HepG2 (cell line): ENCODE measurements at regions not wholly inside any gene's neighbourhood (a gene's known extent, or its start where the extent isn't known, plus 50 kb on each side); places are given as distances from the start of the nearest gene placed in this dataset.

ENCODE experiments used
- E2F1 ChIP-seq: sonication (generic); formaldehyde crosslinking; IDR thresholded peaks from 2 replicates; pipeline ENCODE4 v1.5.0; 2020; ENCODE audit warnings: missing genetic modification reagents
- EZH2 ChIP-seq: conservative IDR thresholded peaks from 2 replicates; pipeline ENCODE4 v1.6.1; 2012; ENCODE audit warnings: mild to moderate bottlenecking, low read depth, low read length, moderate library complexity
- HCFC1 ChIP-seq: fragments of 150-350 bp; IDR thresholded peaks from 2 replicates; pipeline ENCODE4 v1.6.1; 2014; ENCODE audit warnings: low read depth, low read length
- JUN ChIP-seq: sonication (generic); formaldehyde crosslinking; IDR thresholded peaks from 2 replicates; pipeline ENCODE4 v1.4.0; 2020; ENCODE audit warnings: mild to moderate bottlenecking, missing genetic modification reagents
- KDM4B ChIP-seq: sonication (generic); formaldehyde crosslinking; IDR thresholded peaks from 2 replicates; pipeline ENCODE4 v1.4.0; 2020; ENCODE audit warnings: missing genetic modification reagents
- MYNN ChIP-seq: sonication (generic); formaldehyde crosslinking; IDR thresholded peaks from 2 replicates; pipeline ENCODE4 v1.4.0; 2020; ENCODE audit warnings: mild to moderate bottlenecking, low read depth, missing genetic modification reagents
- NFYB ChIP-seq: sonication (generic); formaldehyde crosslinking; IDR thresholded peaks from 2 replicates; pipeline ENCODE4 v1.4.0; 2020; ENCODE audit warnings: missing genetic modification reagents
- TBL1XR1 ChIP-seq: fragments of 150-350 bp; IDR thresholded peaks from 2 replicates; pipeline ENCODE4 v1.6.1; 2014; ENCODE audit warnings: borderline replicate concordance, low read length; ENCODE audit not compliant: partially characterized antibody
- TERF1 ChIP-seq: sonication (generic); formaldehyde crosslinking; IDR thresholded peaks from 2 replicates; pipeline ENCODE4 v1.8.0; 2022; ENCODE audit warnings: mild to moderate bottlenecking, missing genetic modification reagents, moderate library complexity
- ZBTB10 ChIP-seq: sonication (generic); formaldehyde crosslinking; IDR thresholded peaks from 2 replicates; pipeline ENCODE4 v1.4.0; 2020; ENCODE audit warnings: missing genetic modification reagents, borderline replicate concordance
- ZNF10 ChIP-seq: sonication (generic); formaldehyde crosslinking; IDR thresholded peaks from 2 replicates; pipeline ENCODE4 v1.4.0; 2020; ENCODE audit warnings: mild to moderate bottlenecking, low read depth, missing genetic modification reagents, borderline replicate concordance
- ZNF639 ChIP-seq: conservative IDR thresholded peaks from 2 replicates; pipeline ENCODE4 v1.6.1; 2018; ENCODE audit warnings: missing genetic modification reagents
- TF ChIP-seq, protein P1 (sequence below): sonication (generic); formaldehyde crosslinking; IDR thresholded peaks from 2 replicates; pipeline ENCODE4 v1.5.0; 2020; ENCODE audit warnings: mild to moderate bottlenecking, missing genetic modification reagents, moderate library complexity
- TF ChIP-seq, protein P2 (sequence below): IDR thresholded peaks from 2 replicates; pipeline ENCODE4 v1.6.1; 2016; ENCODE audit warnings: missing compliant biosample characterization, missing genetic modification reagents, borderline replicate concordance

- TF ChIP-seq, protein P1, sequence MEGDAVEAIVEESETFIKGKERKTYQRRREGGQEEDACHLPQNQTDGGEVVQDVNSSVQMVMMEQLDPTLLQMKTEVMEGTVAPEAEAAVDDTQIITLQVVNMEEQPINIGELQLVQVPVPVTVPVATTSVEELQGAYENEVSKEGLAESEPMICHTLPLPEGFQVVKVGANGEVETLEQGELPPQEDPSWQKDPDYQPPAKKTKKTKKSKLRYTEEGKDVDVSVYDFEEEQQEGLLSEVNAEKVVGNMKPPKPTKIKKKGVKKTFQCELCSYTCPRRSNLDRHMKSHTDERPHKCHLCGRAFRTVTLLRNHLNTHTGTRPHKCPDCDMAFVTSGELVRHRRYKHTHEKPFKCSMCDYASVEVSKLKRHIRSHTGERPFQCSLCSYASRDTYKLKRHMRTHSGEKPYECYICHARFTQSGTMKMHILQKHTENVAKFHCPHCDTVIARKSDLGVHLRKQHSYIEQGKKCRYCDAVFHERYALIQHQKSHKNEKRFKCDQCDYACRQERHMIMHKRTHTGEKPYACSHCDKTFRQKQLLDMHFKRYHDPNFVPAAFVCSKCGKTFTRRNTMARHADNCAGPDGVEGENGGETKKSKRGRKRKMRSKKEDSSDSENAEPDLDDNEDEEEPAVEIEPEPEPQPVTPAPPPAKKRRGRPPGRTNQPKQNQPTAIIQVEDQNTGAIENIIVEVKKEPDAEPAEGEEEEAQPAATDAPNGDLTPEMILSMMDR (CRISPR knock-in tag), result no peak
- TF ChIP-seq ZNF10 (CRISPR knock-in tag) (no peak), TBL1XR1 (no peak), E2F1 (CRISPR knock-in tag) (no peak), MYNN (CRISPR knock-in tag) (no peak), KDM4B (CRISPR knock-in tag) (no peak), NFYB (no peak), HCFC1 (no peak), ZNF639 (no peak), ZBTB10 (CRISPR knock-in tag) (no peak), JUN (no peak), EZH2 (no peak), TERF1 (no peak)
- TF ChIP-seq, protein P2, sequence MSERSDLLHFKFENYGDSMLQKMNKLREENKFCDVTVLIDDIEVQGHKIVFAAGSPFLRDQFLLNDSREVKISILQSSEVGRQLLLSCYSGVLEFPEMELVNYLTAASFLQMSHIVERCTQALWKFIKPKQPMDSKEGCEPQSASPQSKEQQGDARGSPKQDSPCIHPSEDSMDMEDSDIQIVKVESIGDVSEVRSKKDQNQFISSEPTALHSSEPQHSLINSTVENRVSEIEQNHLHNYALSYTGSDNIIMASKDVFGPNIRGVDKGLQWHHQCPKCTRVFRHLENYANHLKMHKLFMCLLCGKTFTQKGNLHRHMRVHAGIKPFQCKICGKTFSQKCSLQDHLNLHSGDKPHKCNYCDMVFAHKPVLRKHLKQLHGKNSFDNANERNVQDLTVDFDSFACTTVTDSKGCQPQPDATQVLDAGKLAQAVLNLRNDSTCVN (CRISPR knock-in tag), result no peak
Observed at GRCh38 chr20:57043091-57043490, 223.3 kb downstream of the BMP7 start.
